PFSK-1 (cell line): ENCODE measurements at regions not wholly inside any gene's neighbourhood (a gene's known extent, or its start where the extent isn't known, plus 50 kb on each side); places are given as distances from the start of the nearest gene placed in this dataset.

ENCODE experiments used
- POLR2AphosphoS5 ChIP-seq: IDR thresholded peaks from 2 replicates; pipeline ENCODE4 v1.6.1; 2012; ENCODE audit warnings: low read depth, mild to moderate bottlenecking, control low read depth, low read length, moderate library complexity
- SIN3A ChIP-seq: IDR thresholded peaks from 2 replicates; pipeline ENCODE4 v1.6.1; 2012; ENCODE audit warnings: mild to moderate bottlenecking, low read length, moderate library complexity, borderline replicate concordance; ENCODE audit not compliant: insufficient read depth

DNA sequence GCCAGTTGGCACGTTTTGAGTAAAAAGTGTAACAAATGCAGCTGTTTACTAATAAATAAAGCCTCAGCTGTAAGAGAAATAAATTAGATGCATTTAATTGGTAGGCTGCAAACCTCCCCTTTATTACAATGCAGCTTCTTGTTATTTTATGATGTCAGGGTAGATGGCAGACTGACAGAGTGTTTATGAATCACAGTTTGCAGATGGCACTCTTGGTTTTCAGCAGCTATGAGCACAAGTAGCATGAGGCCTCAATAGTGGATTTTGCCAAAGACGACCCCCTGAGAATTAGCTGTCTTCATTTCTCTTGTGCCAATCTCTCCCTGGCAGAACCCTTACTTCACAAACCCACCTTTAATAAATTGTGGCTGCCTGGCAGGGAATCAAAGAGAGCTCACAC lies 161.2 kb upstream of the C1orf87 start:
- TF ChIP-seq POLR2AphosphoS5 (no peak), SIN3A (no peak)
